Endothelial cell of umbilical vein (primary cell): ENCODE measurements at regions not wholly inside any gene's neighbourhood (a gene's known extent, or its start where the extent isn't known, plus 50 kb on each side); places are given as distances from the start of the nearest gene placed in this dataset.

Experiments used
- BruUV-seq: library from RNA; stranded (reverse); fragments of 400-500 nt; replicated peaks from 2 replicates; lab custom pipeline; 2021; lab: Mats Ljungman, UMichigan
- CTCF ChIA-PET: fragments of 300-600, 350-600 bp; sonication (Branson Sonifier 250); formaldehyde crosslinking; loops from one replicate; lab custom pipeline; 2021; ENCODE audit warnings: antibody characterized with exemption, inconsistent platforms; lab: Charles Lee
- POLR2A ChIA-PET: fragments of 300-600, 350-600 bp; sonication (Branson Sonifier 250); formaldehyde crosslinking; loops from one replicate; lab custom pipeline; 2021; ENCODE audit warnings: antibody characterized with exemption, inconsistent platforms; lab: Charles Lee
- DNase-seq: peaks from one replicate; pipeline ENCODE4 v3.0.0-alpha.2; 2011; ENCODE audit warnings: low read depth, low spot score
- FAIRE-seq: peaks from 2 replicates; lab custom pipeline; 2011; peaks lifted over from hg19 to GRCh38; lab: Jason Lieb, UNC
- H2AFZ ChIP-seq: 2 replicates; pipeline ENCODE4 v1.6.0; 2012; ENCODE audit warnings: low read depth, low read length, control low read depth, inconsistent platforms
- H3K27ac ChIP-seq: 2 replicates; pipeline ENCODE4 v1.5.1; 2011; ENCODE audit warnings: low read depth, mild to moderate bottlenecking, control low read depth, low read length, moderate library complexity; ENCODE audit not compliant: insufficient read depth
- H3K27me3 ChIP-seq, 2 experiments: 2 replicates each; pipeline versions ENCODE4 v1.6.0 to v1.6.1; 2011; ENCODE audit warnings: low read length in 2 of 2, mixed read lengths in 1 of 2; ENCODE audit not compliant: control insufficient read depth in 2 of 2, insufficient read depth in 2 of 2
- H3K36me3 ChIP-seq, 2 experiments: 2 replicates in 1 of 2; 3 replicates in 1 of 2; pipeline ENCODE4 v1.5.1; 2011; ENCODE audit warnings: low read length in 2 of 2, mild to moderate bottlenecking in 1 of 2, moderate library complexity in 1 of 2; ENCODE audit not compliant: control insufficient read depth in 2 of 2, insufficient read depth in 2 of 2; ENCODE audit errors: extremely low read depth in 1 of 2
- H3K4me1 ChIP-seq: 3 replicates; pipeline ENCODE4 v1.5.1; 2011; ENCODE audit warnings: mild to moderate bottlenecking, low read length; ENCODE audit not compliant: control insufficient read depth, insufficient read depth; ENCODE audit errors: extremely low read depth
- H3K4me2 ChIP-seq: 2 replicates; pipeline ENCODE4 v1.6.1; 2011; ENCODE audit warnings: low read length, control low read depth, mixed read lengths; ENCODE audit not compliant: insufficient read depth
- H3K4me3 ChIP-seq, 3 experiments: fragments of 200-600 bp in 1 of 3; sonication (generic), shearing (Covaris generic) in 1 of 3; replicated peaks in 1 of 3; 2 replicates each; pipeline ENCODE4 v1.5.1; 2011 to 2016; ENCODE audit warnings: control low read depth in 3 of 3, low read length in 3 of 3, mild to moderate bottlenecking in 2 of 3, inconsistent platforms in 1 of 3, low read depth in 1 of 3, moderate library complexity in 1 of 3; ENCODE audit not compliant: insufficient read depth in 1 of 3
- H3K79me2 ChIP-seq: 2 replicates; pipeline ENCODE4 v1.6.0; 2012; ENCODE audit warnings: low read length, inconsistent platforms; ENCODE audit not compliant: control insufficient read depth, insufficient read depth
- H3K9ac ChIP-seq: replicated peaks from 2 replicates; pipeline ENCODE3; 2011; ENCODE audit warnings: low read length, control low read depth; ENCODE audit not compliant: insufficient read depth; ENCODE audit errors: extremely low read depth
- H3K9me1 ChIP-seq: replicated peaks from 3 replicates; pipeline ENCODE4 v1.6.0; 2011; ENCODE audit warnings: mild to moderate bottlenecking, low read length; ENCODE audit not compliant: control insufficient read depth, insufficient read depth; ENCODE audit errors: extremely low read depth
- H3K9me3 ChIP-seq: replicated peaks from 2 replicates; pipeline ENCODE4 v1.5.1; 2012; ENCODE audit warnings: low read length, inconsistent platforms; ENCODE audit not compliant: control insufficient read depth, insufficient read depth
- H4K20me1 ChIP-seq: replicated peaks from 2 replicates; pipeline ENCODE3; 2011; ENCODE audit warnings: mild to moderate bottlenecking, low read length; ENCODE audit not compliant: control insufficient read depth, insufficient read depth; ENCODE audit errors: extremely low read depth
- CTCF ChIP-seq, 2 donors: IDR thresholded peaks; 1 replicate in 1 of 2; 2 replicates in 1 of 2; pipeline ENCODE4 v1.5.1; 2011; ENCODE audit warnings: low read length in 2 of 2, mild to moderate bottlenecking in 2 of 2, moderate library complexity in 2 of 2, control low read depth in 1 of 2, inconsistent platforms in 1 of 2, low read depth in 1 of 2; ENCODE audit not compliant: insufficient read depth in 1 of 2; ENCODE audit errors: extremely low read depth in 1 of 2
- FOS ChIP-seq: IDR thresholded peaks from 2 replicates; pipeline ENCODE4 v1.6.1; 2011; ENCODE audit warnings: mild to moderate bottlenecking, low read length, moderate library complexity, borderline replicate concordance; ENCODE audit not compliant: insufficient read depth
- GATA2 ChIP-seq: IDR thresholded peaks from 2 replicates; pipeline ENCODE4 v1.7.0; 2011; ENCODE audit warnings: low read depth, mild to moderate bottlenecking, moderate library complexity, mixed read lengths, low read length; ENCODE audit not compliant: insufficient read length, insufficient read depth
- JUN ChIP-seq: IDR thresholded peaks from 2 replicates; pipeline ENCODE4 v1.6.1; 2011; ENCODE audit warnings: borderline replicate concordance, low read depth; ENCODE audit not compliant: insufficient read length, insufficient read depth
- MAX ChIP-seq: IDR thresholded peaks from 2 replicates; pipeline ENCODE4 v1.6.1; 2011; ENCODE audit not compliant: insufficient read depth, insufficient read length
- MYC ChIP-seq: IDR thresholded peaks from one replicate; pipeline ENCODE4 v1.6.1; 2011; ENCODE audit warnings: mild to moderate bottlenecking, low read depth, low read length
- POLR2A ChIP-seq: IDR thresholded peaks from 2 replicates; pipeline ENCODE4 v1.6.1; 2012; ENCODE audit warnings: low read depth, mild to moderate bottlenecking, control low read depth, low read length
- dilution Hi-C: fragments of 300-500 bp; cut with MboI; formaldehyde crosslinking; loops from one replicate; pipeline ENCODE4 v1.15.0; 2019; ENCODE audit warnings: low sequenced_read_pairs; ENCODE audit not compliant: extremely low pct_ligation_motif_present
- intact Hi-C: fragments of 100-400 bp; cut with micrococcal nuclease; formaldehyde crosslinking; loops from one replicate; pipeline ENCODE4 v1.10.0; 2022

GRCh38 chr2:105489168-105489878 lies 90.5 kb upstream of the FHL2 start:
- no peak overlapping the region for H3K9ac ChIP-seq

More at GRCh38 chr2:105489168-105489878, 90.5 kb upstream of the FHL2 start:
- H3K36me3 ChIP-seq, result no peaks in the 10 kb centered on the region
- H3K9me3 ChIP-seq, result no peaks in the 10 kb centered on the region
- peaks cover 11 to 23% of the 10 kb centered on the region in 2 experiments for H3K27me3 ChIP-seq
- dilution Hi-C loops (no loop called here), intact Hi-C loops (no loop called here)
- no peaks in the 10 kb centered on the region for H3K9me1 ChIP-seq
- no peak overlapping the region for H2AFZ ChIP-seq
- no TSS peak for BruUV-seq
- ChIA-PET POLR2A (no interaction called here), CTCF (no interaction called here)
- TF ChIP-seq MYC, result no peak
- TF ChIP-seq GATA2, result no peak
- TF ChIP-seq CTCF (IDR thresholded peaks at IDR 0.05; ENCODE audit: extremely low read depth in 1 of 2, insufficient read depth in 1 of 2, low read depth in 1 of 2, low read length in 2 of 2), result no peak
- TF ChIP-seq MAX, result no peak
- TF ChIP-seq POLR2A, result no peak
- TF ChIP-seq JUN, result no peak
- no peak for TF ChIP-seq FOS
- no peaks in the 10 kb centered on the region for H3K79me2 ChIP-seq
- DNase-seq (no peak), FAIRE-seq (no peak)
- no peak overlapping the region for H3K4me3 ChIP-seq
- H3K4me2 ChIP-seq, result no peak overlapping the region
- H3K27ac ChIP-seq, result no peak overlapping the region
- H4K20me1 ChIP-seq, result no peaks in the 10 kb centered on the region
- no peaks in the 10 kb centered on the region for H3K4me1 ChIP-seq
